GM12865 (cell line): ENCODE measurements at regions not wholly inside any gene's neighbourhood (a gene's known extent, or its start where the extent isn't known, plus 50 kb on each side); places are given as distances from the start of the nearest gene placed in this dataset.
"Not testable (repeated sequence)": the region's sequence is repeated elsewhere in the genome, so short reads cannot be mapped to it uniquely, and the experiment has no call there.

Experiments used
- DNase-seq: peaks from one replicate; pipeline ENCODE4 v3.0.0; 2010; ENCODE audit warnings: low read depth
- H3K4me3 ChIP-seq: 2 replicates; pipeline ENCODE4 v1.5.1; 2011; ENCODE audit warnings: mild to moderate bottlenecking, low read depth, low read length, control low read depth
- CTCF ChIP-seq: IDR thresholded peaks from 2 replicates; pipeline ENCODE4 v1.5.1; 2011; ENCODE audit warnings: low read length, control low read depth, low read depth, inconsistent platforms; ENCODE audit not compliant: insufficient read depth; ENCODE audit errors: missing control alignments

DNA sequence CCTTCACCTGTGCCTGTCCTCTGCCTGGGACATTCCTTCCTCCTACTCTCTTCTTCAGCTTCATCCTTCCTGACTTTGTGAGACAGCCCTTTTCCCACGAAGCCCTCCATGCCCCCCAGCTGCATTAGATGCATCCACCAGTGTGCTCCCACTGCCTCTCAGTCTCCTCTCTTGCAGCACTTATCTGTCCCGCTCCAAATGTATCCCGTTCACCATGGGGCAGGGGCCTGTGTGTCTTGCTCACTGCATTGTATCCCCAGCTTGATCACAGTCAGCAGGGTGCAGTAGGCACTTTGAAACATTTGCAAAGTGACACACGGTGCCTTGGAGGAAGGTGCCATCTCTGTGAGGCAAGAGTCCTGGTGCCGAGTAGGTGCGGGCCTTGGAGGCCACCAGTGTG, 104.0 kb downstream of the SLC25A47 start:
- DNase-seq = no peak
- H3K4me3 ChIP-seq = no peak overlapping the region
- no peak for TF ChIP-seq CTCF

GRCh38 chr14:100428727-100429126, 105.6 kb downstream of the SLC25A47 start:
- peak; percentile 12 for DNase-seq
- TF ChIP-seq CTCF = no peak
- no peak overlapping the region for H3K4me3 ChIP-seq

- no peak for DNase-seq
- H3K4me3 ChIP-seq = no peak overlapping the region
- no peak for TF ChIP-seq CTCF
These were observed 106.4 kb downstream of the SLC25A47 start for GRCh38 chr14:100429537-100429936.

GRCh38 chr14:100430571-100430970, 107.4 kb downstream of the SLC25A47 start:
- H3K4me3 ChIP-seq = no peak overlapping the region
- TF ChIP-seq CTCF = no peak
- DNase-seq = no peak

DNA sequence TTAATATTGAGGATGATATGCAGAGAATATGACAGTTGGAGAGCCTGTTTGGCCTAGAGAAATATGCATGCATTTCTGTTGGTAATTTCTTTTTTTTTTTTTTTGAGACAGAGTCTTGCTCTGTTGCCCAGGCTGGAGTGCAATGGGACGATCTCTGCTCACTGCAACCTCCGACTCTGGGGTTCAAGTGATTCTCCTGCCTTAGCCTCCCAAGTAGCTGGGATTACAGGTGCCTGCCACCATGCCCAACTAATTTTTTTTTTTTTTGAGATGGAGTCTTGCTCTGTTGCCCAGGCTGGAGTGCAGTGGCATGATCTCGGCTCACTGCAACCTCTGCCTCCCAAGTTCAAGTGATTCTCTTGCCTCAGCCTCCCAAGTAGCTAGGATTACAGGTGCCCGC, 108.3 kb downstream of the SLC25A47 start:
- not testable (repeated sequence) for DNase-seq, H3K4me3 ChIP-seq

- DNase-seq = no peak
- TF ChIP-seq CTCF = no peak
These were observed 109.7 kb downstream of the SLC25A47 start for GRCh38 chr14:100432652-100433427.

GRCh38 chr14:100433428-100433814, 110.3 kb downstream of the SLC25A47 start:
- no peak for DNase-seq
- no peak overlapping the region for H3K4me3 ChIP-seq

More at GRCh38 chr14:100432652-100433427, 109.7 kb downstream of the SLC25A47 start:
- no peak overlapping the region for H3K4me3 ChIP-seq

More at GRCh38 chr14:100433428-100433814, 110.3 kb downstream of the SLC25A47 start:
- TF ChIP-seq CTCF = no peak
